NT2/D1 (cell line): ENCODE measurements at regions not wholly inside any gene's neighbourhood (a gene's known extent, or its start where the extent isn't known, plus 50 kb on each side); places are given as distances from the start of the nearest gene placed in this dataset.

ENCODE experiments used
- YY1 ChIP-seq: IDR thresholded peaks from 2 replicates; pipeline ENCODE4 v1.6.1; 2011; ENCODE audit not compliant: insufficient read length, insufficient read depth
- ZNF274 ChIP-seq: IDR thresholded peaks from 2 replicates; pipeline ENCODE4 v1.6.1; 2011; ENCODE audit warnings: mild to moderate bottlenecking, low read depth, low read length

DNA sequence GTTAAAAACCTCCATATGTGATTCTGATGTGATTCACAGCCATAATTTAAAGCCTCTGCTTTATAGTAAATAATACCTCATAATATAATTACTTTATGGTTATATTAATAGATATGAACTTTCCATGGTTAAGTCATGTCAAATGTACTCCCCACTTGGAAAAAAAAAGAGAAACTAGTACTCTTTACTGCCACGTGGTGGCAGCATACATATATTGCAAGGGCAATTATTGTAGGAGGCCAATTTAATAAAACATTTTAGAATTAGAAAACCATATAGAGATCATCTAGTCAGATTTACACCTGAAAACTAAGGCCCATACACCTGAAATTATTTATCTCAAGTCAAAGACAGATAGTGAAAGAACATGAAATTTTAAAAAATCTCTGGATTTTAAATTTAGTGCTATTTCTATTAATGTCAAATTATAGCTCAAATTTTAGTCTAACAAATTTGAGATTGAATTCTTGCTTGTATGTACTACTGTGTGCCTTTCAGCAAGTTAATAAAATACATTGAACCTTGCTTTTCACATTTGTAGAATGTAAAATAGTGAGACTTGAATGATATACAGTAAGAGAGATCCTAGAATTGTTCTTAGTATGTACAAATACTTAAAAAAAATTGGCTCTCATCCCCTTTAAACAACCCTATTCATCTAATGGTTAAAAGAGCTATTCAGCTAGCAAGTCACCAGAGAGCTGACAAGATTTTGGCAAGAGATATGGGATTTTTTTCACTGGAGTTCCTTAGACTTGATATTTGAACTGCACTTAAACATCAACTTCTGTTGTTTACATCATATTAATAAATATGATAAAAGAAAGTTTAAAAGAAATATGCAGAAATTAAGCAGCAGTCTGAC lies 603.8 kb downstream of the TLE4 start:
- TF ChIP-seq YY1 (no peak), ZNF274 (no peak)
